Mesothelial cell of epicardium (in vitro differentiated cells): ENCODE measurements at regions not wholly inside any gene's neighbourhood (a gene's known extent, or its start where the extent isn't known, plus 50 kb on each side); places are given as distances from the start of the nearest gene placed in this dataset.

Source experiments
- DNase-seq, 2 experiments: peaks; one replicate each; pipeline ENCODE4 v3.0.0; 2021; ENCODE audit warnings: low spot score in 2 of 2; ENCODE audit not compliant: unreplicated experiment in 2 of 2
- H3K27ac Mint-ChIP-seq: 2 replicates; pipeline ENCODE4 v1.8.0; 2021; ENCODE audit warnings: mixed read lengths
- H3K27me3 Mint-ChIP-seq: 2 replicates; pipeline ENCODE4 v1.8.0; 2021; ENCODE audit warnings: low read depth, mixed read lengths
- H3K36me3 Mint-ChIP-seq: 2 replicates; pipeline ENCODE4 v1.8.0; 2021; ENCODE audit warnings: mixed read lengths
- H3K4me1 Mint-ChIP-seq: 2 replicates; pipeline ENCODE4 v1.8.0; 2021; ENCODE audit warnings: mixed read lengths
- H3K4me3 Mint-ChIP-seq: 2 replicates; pipeline ENCODE4 v1.8.0; 2021; ENCODE audit warnings: mild to moderate bottlenecking, moderate library complexity, mixed read lengths
- H3K9me3 Mint-ChIP-seq: 2 replicates; pipeline ENCODE4 v1.8.0; 2021; ENCODE audit warnings: mixed read lengths
- TF ChIP-seq, protein P1 (sequence below): fragments of 200-600 bp; sonication (generic); IDR thresholded peaks from one replicate; pipeline ENCODE4 v1.5.0; 2021; ENCODE audit warnings: antibody characterized with exemption; ENCODE audit not compliant: unreplicated experiment

DNA sequence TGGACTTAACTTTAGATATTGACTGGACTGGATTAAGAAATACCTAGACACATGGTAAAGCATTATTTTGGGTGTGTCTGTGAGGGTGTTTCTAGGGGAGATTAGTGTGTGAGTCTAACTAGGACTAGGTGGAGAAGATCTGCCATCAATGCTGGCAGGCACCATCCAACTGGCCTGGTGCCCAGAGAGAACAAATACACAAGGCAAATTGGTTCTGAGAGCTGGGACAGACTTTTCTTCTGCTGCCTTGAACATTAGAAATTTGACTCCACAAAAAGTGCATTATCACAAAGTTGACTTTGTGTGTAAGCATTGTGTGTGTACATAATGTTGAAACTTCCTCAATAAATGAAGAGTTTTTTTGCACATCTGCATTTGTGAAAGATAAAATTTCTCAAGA lies 522.1 kb downstream of the SUCLA2 start:
- Mint-ChIP-seq H3K27me3 (peaks cover 3% of the 10 kb centered on the region), H3K9me3 (no peaks in the 10 kb centered on the region), H3K4me3 (no peak overlapping the region), H3K27ac (no peak overlapping the region), H3K4me1 (no peaks in the 10 kb centered on the region), H3K36me3 (no peaks in the 10 kb centered on the region)
- no peak for DNase-seq
- TF ChIP-seq, protein P1, sequence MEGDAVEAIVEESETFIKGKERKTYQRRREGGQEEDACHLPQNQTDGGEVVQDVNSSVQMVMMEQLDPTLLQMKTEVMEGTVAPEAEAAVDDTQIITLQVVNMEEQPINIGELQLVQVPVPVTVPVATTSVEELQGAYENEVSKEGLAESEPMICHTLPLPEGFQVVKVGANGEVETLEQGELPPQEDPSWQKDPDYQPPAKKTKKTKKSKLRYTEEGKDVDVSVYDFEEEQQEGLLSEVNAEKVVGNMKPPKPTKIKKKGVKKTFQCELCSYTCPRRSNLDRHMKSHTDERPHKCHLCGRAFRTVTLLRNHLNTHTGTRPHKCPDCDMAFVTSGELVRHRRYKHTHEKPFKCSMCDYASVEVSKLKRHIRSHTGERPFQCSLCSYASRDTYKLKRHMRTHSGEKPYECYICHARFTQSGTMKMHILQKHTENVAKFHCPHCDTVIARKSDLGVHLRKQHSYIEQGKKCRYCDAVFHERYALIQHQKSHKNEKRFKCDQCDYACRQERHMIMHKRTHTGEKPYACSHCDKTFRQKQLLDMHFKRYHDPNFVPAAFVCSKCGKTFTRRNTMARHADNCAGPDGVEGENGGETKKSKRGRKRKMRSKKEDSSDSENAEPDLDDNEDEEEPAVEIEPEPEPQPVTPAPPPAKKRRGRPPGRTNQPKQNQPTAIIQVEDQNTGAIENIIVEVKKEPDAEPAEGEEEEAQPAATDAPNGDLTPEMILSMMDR, result no peak

DNA sequence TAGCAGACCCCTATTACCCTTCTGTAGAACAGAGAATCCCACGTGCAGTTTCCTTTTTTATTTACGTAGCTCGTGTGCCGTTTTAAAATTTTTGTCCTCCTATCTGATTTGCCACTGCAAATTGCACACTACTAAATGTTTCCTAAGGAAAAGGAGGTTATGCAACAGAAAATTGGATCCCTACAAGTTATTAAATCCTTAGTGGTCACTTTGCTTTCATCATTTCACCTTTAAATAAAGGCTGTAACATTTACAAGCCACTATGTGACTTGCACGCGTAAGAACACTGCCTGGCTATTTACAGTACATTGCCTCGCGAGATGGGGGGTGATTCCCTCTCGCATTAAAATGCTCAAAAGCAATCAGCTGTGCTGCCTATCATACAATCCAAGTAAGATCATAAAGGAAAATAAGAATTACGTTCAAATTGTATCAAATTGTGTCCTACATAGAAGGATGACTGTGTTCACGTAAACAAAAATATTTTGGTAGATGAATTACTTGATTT lies 525.6 kb downstream of the SUCLA2 start:
- TF ChIP-seq, protein P1, result no peak
- H3K27ac Mint-ChIP-seq, result no peak overlapping the region
- no peak overlapping the region for H3K4me3 Mint-ChIP-seq
- peaks cover 3% of the 10 kb centered on the region for H3K27me3 Mint-ChIP-seq
- no peaks in the 10 kb centered on the region for H3K36me3 Mint-ChIP-seq
- H3K9me3 Mint-ChIP-seq, result no peaks in the 10 kb centered on the region
- DNase-seq, result no peak
- no peaks in the 10 kb centered on the region for H3K4me1 Mint-ChIP-seq

DNA sequence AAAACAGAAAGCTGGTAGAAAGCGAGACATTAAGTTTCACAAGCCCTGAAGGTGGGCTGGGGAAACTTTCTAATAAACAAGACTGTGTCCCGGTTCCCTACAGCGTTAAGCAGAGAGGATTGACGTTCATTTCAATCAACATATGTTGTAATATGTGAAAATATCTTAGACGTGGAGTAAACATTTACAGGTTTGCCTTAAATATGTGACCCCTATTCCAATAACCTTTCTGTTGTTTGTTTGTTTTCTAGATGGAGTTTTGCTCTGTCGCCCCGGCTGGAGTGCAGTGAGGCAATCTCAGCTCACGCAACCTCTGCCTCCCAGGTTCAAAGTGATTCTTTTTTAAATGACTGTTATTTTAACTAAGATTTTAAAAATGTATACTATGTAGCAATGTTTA lies 526.2 kb downstream of the SUCLA2 start:
- DNase-seq, result no peak
- no peak overlapping the region for H3K27ac Mint-ChIP-seq
- no peaks in the 10 kb centered on the region for H3K9me3 Mint-ChIP-seq
- H3K4me1 Mint-ChIP-seq, result no peaks in the 10 kb centered on the region
- H3K4me3 Mint-ChIP-seq, result no peak overlapping the region
- H3K27me3 Mint-ChIP-seq, result peaks cover 3% of the 10 kb centered on the region
- TF ChIP-seq, protein P1, result no peak
- H3K36me3 Mint-ChIP-seq, result no peaks in the 10 kb centered on the region

DNA sequence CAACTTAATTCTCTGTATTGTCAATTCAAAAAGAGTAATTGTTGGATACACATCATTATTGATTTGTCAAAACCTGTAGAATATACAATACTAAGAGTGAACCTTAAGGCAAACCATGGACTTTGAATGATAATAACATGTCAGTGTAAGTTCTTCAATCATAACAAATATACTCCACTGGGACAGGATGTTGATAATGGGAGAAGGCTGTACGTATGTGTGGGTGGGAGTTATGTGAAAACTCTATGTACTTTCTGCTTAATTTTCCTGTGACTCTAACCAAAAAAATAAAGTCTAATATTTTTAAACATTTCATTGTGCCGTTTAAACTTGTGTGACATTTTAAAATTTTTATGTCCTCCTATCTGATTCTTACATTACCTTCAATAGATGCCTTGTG lies 526.7 kb downstream of the SUCLA2 start:
- TF ChIP-seq, protein P1, result no peak
- no peaks in the 10 kb centered on the region for H3K36me3 Mint-ChIP-seq
- H3K9me3 Mint-ChIP-seq, result no peaks in the 10 kb centered on the region
- no peaks in the 10 kb centered on the region for H3K4me1 Mint-ChIP-seq
- no peak overlapping the region for H3K4me3 Mint-ChIP-seq
- H3K27me3 Mint-ChIP-seq, result peaks cover 3% of the 10 kb centered on the region
- no peak overlapping the region for H3K27ac Mint-ChIP-seq
- DNase-seq, result no peak

DNA sequence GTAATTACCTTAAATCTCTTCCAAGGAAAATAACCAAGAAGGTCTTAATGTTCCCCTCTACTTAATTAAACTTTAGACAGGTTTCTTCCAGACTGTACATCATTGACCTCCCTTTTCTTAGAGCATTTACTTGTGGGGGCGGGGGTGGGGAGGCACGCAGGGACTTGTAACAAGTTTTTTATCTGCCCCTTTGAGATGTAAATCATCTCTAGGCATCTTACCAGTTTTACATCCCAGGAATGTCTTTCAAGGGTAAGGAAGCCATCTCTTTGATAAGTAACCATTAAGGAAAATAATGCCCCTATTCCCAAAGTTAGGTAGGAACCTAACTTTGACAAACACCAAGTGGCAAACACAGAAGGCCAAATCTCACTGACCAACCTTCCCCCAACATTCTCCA lies 528.6 kb downstream of the SUCLA2 start:
- H3K9me3 Mint-ChIP-seq, result peaks cover 11% of the 10 kb centered on the region
- TF ChIP-seq, protein P1, result no peak
- no peak overlapping the region for H3K27ac Mint-ChIP-seq
- H3K4me3 Mint-ChIP-seq, result no peak overlapping the region
- no peaks in the 10 kb centered on the region for H3K36me3 Mint-ChIP-seq
- H3K4me1 Mint-ChIP-seq, result no peaks in the 10 kb centered on the region
- DNase-seq, result no peak
- H3K27me3 Mint-ChIP-seq, result peaks cover 3% of the 10 kb centered on the region

DNA sequence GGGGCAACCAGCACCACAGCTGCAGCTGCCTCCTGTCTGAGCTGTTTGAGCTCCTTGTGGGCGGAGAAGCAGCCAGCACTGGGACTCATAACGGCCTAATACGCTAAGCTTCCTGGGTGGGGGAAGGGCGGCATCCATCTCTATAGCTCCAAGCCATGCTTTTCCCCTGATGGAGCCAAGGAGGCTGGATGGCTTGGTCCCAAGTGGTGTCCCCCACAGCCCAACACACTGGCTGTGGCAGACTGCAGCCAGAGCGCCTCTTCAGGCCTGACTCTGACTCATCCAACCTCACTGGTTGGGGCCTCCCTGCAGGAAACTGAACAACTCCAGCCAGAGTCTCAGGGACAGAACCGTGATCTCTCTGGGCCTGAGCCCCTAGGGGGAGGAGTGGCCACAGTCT lies 537.3 kb downstream of the SUCLA2 start:
- Mint-ChIP-seq H3K27ac (no peak overlapping the region), H3K27me3 (no peaks in the 10 kb centered on the region), H3K36me3 (no peaks in the 10 kb centered on the region), H3K4me3 (no peak overlapping the region), H3K4me1 (no peaks in the 10 kb centered on the region), H3K9me3 (peaks cover 43% of the 10 kb centered on the region)
- TF ChIP-seq, protein P1, result no peak
- DNase-seq, result no peak
